Fibroblast of lung (primary cell): ENCODE measurements at regions not wholly inside any gene's neighbourhood (a gene's known extent, or its start where the extent isn't known, plus 50 kb on each side); places are given as distances from the start of the nearest gene placed in this dataset.

ENCODE experiments used
- DNase-seq, 2 donors: peaks; one replicate each; pipeline versions ENCODE4 v3.0.0 to v3.0.0-alpha.2; 2010; ENCODE audit warnings: low read depth in 2 of 2
- H2AFZ ChIP-seq: 2 replicates; pipeline ENCODE4 v1.5.1; 2012; ENCODE audit warnings: low read length, control low read depth, inconsistent platforms
- H3K27ac ChIP-seq: 2 replicates; pipeline ENCODE4 v1.5.1; 2011; ENCODE audit warnings: low read length, control low read depth; ENCODE audit not compliant: insufficient read depth
- H3K27me3 ChIP-seq: 2 replicates; pipeline ENCODE4 v1.5.1; 2011; ENCODE audit warnings: mild to moderate bottlenecking, low read length; ENCODE audit not compliant: control insufficient read depth, insufficient read depth
- H3K36me3 ChIP-seq: 2 replicates; pipeline ENCODE4 v1.5.1; 2011; ENCODE audit warnings: low read length; ENCODE audit not compliant: control insufficient read depth, insufficient read depth
- H3K4me1 ChIP-seq: 2 replicates; pipeline ENCODE4 v1.5.1; 2011; ENCODE audit warnings: low read length; ENCODE audit not compliant: control insufficient read depth, insufficient read depth; ENCODE audit errors: extremely low read depth
- H3K4me2 ChIP-seq: 2 replicates; pipeline ENCODE4 v1.5.1; 2011; ENCODE audit warnings: low read length, control low read depth; ENCODE audit not compliant: insufficient read depth; ENCODE audit errors: extremely low read depth
- H3K4me3 ChIP-seq, 4 experiments: fragments of 200-600 bp in 1 of 4; sonication (generic) in 1 of 4; replicated peaks in 1 of 4; 2 replicates each; pipeline ENCODE4 v1.5.1; 2011 to 2016; ENCODE audit warnings: low read length in 4 of 4, low read depth in 3 of 4, mild to moderate bottlenecking in 3 of 4, control low read depth in 2 of 4, inconsistent platforms in 1 of 4, mixed read lengths in 1 of 4; ENCODE audit not compliant: insufficient read depth in 1 of 4; ENCODE audit errors: control extremely low read depth in 1 of 4
- H3K79me2 ChIP-seq: 2 replicates; pipeline ENCODE4 v1.5.1; 2012; ENCODE audit warnings: mild to moderate bottlenecking, low read length, inconsistent platforms; ENCODE audit not compliant: control insufficient read depth, insufficient read depth
- H3K9ac ChIP-seq: 2 replicates; pipeline ENCODE4 v1.5.1; 2011; ENCODE audit warnings: mild to moderate bottlenecking, low read length, control low read depth; ENCODE audit not compliant: insufficient read depth
- H3K9me3 ChIP-seq: 2 replicates; pipeline ENCODE4 v1.5.1; 2012; ENCODE audit warnings: low read depth, low read length; ENCODE audit not compliant: control insufficient read depth, insufficient read depth
- H4K20me1 ChIP-seq: 2 replicates; pipeline ENCODE4 v1.5.1; 2011; ENCODE audit warnings: low read length; ENCODE audit not compliant: control insufficient read depth, insufficient read depth; ENCODE audit errors: extremely low read depth
- CTCF ChIP-seq, 2 donors: IDR thresholded peaks in 1 of 2; conservative IDR thresholded peaks in 1 of 2; 1 replicate in 1 of 2; 2 replicates in 1 of 2; pipeline ENCODE4 v1.5.1; 2011 to 2012; ENCODE audit warnings: low read length in 2 of 2, control low read depth in 1 of 2, inconsistent platforms in 1 of 2, low read depth in 1 of 2, mild to moderate bottlenecking in 1 of 2
- EZH2 ChIP-seq: IDR thresholded peaks from 2 replicates; pipeline ENCODE4 v1.5.1; 2012; ENCODE audit warnings: low read length, control low read depth, mild to moderate bottlenecking; ENCODE audit errors: missing control alignments

GRCh38 chr20:22418738-22419137 lies 165.6 kb downstream of the FOXA2 start:
- DNase-seq = no peak
- Histone ChIP-seq H4K20me1 (no peaks in the 10 kb centered on the region), H2AFZ (no peak overlapping the region), H3K4me3 (no peak overlapping the region), H3K4me2 (no peak overlapping the region), H3K36me3 (no peaks in the 10 kb centered on the region), H3K79me2 (no peaks in the 10 kb centered on the region), H3K27ac (no peak overlapping the region), H3K9ac (no peak overlapping the region), H3K4me1 (no peaks in the 10 kb centered on the region), H3K27me3 (no peaks in the 10 kb centered on the region), H3K9me3 (no peaks in the 10 kb centered on the region)
- TF ChIP-seq CTCF (conservative IDR thresholded peaks at IDR 0.05 in 1 of 2, IDR thresholded peaks at IDR 0.05 in 1 of 2; ENCODE audit: low read depth in 1 of 2, low read length in 2 of 2) (no peak), EZH2 (no peak)

DNA sequence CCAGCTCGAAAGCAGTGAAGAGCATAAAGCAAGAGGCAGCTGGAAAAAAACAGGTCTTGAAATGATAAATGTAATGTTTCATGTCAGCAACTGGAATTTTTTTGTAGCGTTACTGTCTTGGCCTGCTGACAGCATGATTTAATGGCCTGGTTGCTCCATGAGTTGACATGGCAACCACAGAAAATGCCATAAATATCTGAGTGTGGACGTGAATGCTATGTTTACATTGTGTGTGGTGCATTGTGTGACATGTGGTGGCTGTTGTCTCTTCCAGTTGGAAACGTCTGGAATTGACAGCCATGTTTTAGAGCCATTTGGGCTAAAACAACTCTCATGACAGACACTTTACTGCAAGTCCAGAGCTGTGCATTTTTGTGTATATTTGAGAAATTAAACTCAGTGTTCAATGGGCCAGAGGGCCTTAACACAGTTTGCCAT lies 170.0 kb downstream of the FOXA2 start:
- Histone ChIP-seq H4K20me1 (no peaks in the 10 kb centered on the region), H3K4me2 (no peak overlapping the region), H3K9me3 (no peaks in the 10 kb centered on the region), H3K9ac (no peak overlapping the region), H3K27ac (no peak overlapping the region), H3K36me3 (no peaks in the 10 kb centered on the region), H3K4me1 (no peaks in the 10 kb centered on the region), H3K4me3 (no peak overlapping the region), H2AFZ (no peak overlapping the region), H3K27me3 (no peaks in the 10 kb centered on the region), H3K79me2 (no peaks in the 10 kb centered on the region)
- TF ChIP-seq CTCF (conservative IDR thresholded peaks at IDR 0.05 in 1 of 2, IDR thresholded peaks at IDR 0.05 in 1 of 2; ENCODE audit: low read depth in 1 of 2, low read length in 2 of 2) (no peak), EZH2 (no peak)
- DNase-seq = peak; percentile 22 to 25

- Histone ChIP-seq H3K27ac (no peak overlapping the region), H3K36me3 (no peaks in the 10 kb centered on the region), H3K9me3 (no peaks in the 10 kb centered on the region), H3K9ac (no peak overlapping the region), H2AFZ (no peak overlapping the region), H3K4me2 (no peak overlapping the region), H3K4me3 (no peak overlapping the region), H3K79me2 (no peaks in the 10 kb centered on the region), H3K27me3 (no peaks in the 10 kb centered on the region), H3K4me1 (no peaks in the 10 kb centered on the region), H4K20me1 (no peaks in the 10 kb centered on the region)
- TF ChIP-seq CTCF (conservative IDR thresholded peaks at IDR 0.05 in 1 of 2, IDR thresholded peaks at IDR 0.05 in 1 of 2; ENCODE audit: low read depth in 1 of 2, low read length in 2 of 2) = no peak
- no peak for TF ChIP-seq EZH2
- no peak for DNase-seq
Observed at GRCh38 chr20:22412977-22413868, 171.1 kb downstream of the FOXA2 start.
